ENCODE measurements at regions not wholly inside any gene's neighbourhood (a gene's known extent, or its start where the extent isn't known, plus 50 kb on each side); places are given as distances from the start of the nearest gene placed in this dataset.
"Not testable (repeated sequence)": the region's sequence is repeated elsewhere in the genome, so short reads cannot be mapped to it uniquely, and the experiment has no call there.

DNA sequence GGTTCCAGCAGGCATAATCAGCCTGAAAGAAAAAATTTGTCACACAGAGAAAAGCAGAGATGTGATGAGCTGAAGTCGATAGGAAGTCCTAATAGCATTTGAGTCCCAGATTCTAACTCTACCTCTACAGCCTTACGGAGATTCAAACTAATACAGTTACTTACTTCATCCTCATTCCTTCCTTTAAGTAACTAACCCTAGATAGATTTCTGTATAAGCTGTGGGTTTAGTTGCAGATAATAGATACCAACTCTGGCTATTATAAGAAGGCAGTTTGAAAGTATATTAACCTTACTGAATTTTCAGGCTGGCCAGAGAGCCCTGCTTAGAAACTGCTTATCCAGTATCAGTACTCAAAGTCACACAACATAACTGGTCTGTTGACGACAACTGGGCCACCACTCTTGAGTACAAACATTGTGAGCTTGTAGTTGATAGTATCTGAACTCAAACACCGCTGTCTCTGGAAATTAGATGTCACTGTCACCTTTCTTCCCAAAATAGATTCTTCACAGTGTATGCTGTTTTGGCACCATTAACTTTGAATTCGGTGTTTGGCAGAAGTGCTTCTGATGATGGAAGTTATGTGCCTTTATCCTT lies 484.3 kb downstream of the DIPK2A start:
- DNase-seq = no peak

DNA sequence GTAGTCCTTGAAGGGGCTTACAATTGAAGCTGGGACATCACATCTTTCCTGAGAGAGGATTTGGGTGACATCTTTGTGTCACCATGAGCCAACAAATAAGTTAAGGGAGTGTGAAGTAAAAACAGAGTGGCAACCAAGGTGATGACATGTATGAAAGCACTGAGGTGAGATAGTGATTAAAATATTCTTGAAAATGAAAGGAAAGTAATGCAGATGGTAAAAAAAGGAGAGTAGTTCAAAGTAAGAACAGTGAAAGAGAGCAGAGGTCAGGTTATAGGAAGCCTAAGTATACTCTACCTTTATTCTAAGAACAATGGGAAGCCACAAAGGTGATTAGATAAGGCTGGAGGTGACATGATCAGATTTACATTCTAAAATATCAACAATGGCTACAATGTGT lies 486.1 kb downstream of the DIPK2A start:
- no peak for DNase-seq

DNA sequence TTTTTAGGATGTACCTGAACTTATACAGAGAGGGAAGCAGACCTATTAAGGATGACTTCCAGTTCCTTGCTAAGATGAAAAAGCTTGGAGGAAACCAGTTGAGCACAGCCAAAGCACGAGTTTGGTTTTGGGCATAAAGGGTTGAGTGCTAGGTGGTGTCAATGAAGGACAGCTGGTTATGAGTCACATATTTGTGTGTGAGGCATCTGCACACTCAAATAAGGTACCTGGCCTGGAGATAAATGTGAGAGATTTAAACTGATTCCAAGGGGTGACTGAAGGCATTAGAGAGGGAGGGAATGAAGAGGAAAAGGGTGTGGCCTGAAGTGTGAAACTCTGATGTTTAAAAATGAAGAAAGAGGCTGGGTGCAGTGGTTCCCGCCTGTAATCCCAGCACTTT lies 486.7 kb downstream of the DIPK2A start:
- DNase-seq = no peak

GRCh38 chr3:144462337-144462736 lies 490.7 kb downstream of the DIPK2A start:
- no peak for DNase-seq

DNA sequence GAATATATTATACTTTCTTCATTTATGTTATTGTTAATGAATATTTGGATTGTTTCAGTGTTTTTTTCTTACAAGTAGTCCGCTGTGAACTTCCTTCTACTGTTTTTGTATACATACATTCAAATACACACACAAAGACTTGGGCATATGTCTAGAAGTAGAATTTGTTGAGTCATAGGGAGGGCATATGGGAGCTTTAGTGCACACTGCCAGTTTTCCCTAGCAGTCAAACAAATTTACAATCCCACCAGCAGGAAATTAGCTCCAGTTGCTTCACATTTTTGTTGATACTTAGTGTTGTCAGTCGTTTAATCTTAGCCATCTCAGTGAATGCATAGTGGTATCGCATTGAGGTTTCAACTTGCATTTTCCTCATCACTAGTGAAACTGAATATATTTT lies 492.3 kb downstream of the DIPK2A start:
- DNase-seq = no peak

- DNase-seq = no peak
Measured at GRCh38 chr3:144466114-144466513, 494.5 kb downstream of the DIPK2A start.

GRCh38 chr3:144466540-144466939 lies 494.9 kb downstream of the DIPK2A start:
- no peak for DNase-seq

DNA sequence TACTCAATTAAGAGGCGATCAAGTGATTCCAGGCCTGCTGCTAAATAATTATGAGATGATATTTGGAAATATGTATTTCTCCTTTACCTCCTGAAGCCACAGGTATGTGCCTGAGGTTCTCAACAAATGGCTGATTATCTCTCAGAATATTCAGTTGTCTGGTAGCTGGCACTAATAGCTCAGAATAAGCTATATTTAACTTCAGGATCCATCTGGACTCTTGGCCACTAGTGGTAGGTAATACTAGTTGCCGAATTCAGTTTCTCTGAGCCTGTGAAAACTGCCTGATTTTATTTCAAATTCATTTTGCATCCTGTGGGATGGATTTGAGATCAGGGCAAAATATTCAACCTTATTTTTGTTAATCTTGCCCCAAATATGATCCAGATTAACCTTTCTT lies 499.0 kb downstream of the DIPK2A start:
- DNase-seq = no peak

DNA sequence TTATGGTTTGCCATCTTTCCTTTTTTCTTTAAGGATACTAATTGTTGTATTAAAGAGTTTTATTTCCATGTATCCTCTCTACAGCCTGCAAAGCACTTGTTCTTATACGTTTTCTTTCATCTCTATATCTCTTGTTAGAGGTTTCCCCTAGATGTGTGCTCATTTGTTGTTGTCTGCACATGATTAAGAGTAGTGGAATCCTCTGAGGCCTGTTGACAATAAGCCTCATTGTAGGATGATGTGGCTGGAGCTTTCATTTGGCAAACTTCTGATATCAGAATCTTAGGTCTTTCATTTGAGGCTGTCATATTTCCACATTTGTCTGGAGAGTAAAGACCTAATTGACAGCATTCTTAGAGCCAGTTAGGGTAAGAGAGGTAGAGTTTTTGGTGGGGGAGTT lies 506.0 kb downstream of the DIPK2A start:
- DNase-seq = no peak

DNA sequence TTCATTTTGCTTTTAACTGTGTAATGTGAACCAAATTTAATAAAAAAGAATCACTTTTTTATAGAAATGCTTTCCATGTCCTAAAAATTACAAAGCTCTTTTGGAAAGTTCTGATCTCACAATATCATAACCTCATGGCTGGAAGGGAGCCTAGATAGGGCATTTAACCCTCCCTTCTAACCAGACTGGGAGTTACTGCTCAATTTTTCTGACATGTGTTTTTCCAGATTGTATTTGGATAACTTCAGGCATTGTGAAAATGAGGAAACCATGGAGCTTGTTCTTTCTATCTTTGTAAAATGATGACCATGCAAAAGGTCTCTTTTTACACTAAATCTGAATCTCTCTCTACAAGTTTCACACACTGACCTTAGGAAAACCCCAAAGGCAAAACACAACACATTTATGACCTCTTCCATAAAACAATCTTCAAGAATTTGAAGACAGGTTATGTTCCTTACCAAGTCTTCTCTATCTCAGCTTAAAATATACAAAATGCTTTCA lies 508.8 kb downstream of the DIPK2A start:
- no peak for DNase-seq

DNA sequence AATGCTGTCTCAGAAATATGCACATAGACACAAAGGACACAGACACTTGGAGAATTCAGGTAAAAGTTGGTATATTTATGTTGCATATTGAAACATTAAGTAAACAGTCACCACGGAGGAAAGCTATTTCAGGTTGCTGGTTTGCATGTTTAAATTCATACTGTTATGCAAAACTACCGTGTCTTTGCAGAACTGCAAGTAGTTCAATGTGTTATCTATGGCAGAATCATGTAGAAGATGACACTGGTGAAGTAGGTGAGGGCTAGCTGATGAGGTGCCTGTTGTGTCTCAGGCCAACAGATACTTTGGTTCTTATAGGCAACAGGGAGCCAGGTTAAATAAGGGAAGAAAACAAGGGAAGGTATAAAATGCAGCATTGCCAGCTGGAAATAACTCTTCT lies 511.3 kb downstream of the DIPK2A start:
- DNase-seq = no peak

DNA sequence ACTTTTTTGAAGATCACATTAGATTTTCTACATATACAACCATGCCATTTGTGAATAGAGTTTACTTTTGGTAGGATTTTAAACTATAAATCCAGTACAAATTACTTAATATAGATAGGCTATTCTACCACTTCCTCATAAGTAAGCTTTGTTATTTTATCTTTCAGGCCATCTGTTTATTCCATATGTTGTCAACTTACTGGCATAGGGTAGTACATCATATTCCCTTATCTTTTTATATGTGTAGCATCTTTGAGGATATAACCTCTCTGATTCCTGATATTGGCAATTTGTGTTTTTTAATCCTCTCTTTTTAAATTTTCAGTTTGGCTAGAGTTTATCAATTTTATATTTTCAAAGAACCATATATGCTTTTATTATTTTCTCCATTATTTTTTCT lies 515.4 kb downstream of the DIPK2A start:
- no peak for DNase-seq

DNA sequence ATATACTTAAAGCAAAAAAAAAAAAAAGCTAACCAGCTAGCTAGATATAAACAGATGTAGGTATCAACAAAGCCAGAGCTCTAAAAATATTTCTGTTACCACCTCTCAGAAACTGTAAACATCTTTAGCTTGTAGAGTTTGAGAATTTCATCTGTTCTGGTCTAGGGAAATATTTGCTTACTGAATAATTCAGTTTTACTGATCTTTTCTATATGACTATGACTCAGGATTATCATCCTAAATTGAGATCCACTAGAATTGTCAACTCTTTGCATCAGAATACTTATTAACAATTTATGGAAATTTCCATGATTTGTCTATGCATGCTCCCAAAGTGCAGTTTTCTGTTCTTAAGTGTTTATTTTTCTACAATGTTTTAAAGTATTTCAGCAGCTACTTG lies 517.3 kb downstream of the DIPK2A start:
- no peak for DNase-seq

GRCh38 chr3:144491333-144491732 lies 519.7 kb downstream of the DIPK2A start:
- DNase-seq = no peak

DNA sequence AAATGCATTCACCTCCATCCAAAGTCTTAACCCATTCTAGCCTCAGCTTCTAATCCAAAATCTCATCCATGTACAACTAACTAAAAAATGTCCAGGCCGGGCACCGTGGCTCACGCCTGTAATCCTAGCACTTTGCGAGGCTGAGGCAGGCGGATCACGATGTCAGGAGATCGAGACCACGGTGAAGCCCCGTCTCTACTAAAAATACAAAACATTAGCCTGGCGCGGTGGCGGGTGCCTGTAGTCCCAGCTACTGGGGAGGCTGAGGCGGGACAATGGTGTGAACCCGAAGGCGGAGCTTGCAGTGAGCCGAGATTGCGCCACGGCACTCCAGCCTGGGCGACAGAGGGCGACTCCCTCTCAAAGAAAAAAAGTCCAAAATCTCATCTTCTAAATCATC lies 523.0 kb downstream of the DIPK2A start:
- not testable (repeated sequence) for DNase-seq

- DNase-seq = peak in 17 of 56 donors; percentile 1 to 27 (median 5)
Measured at GRCh38 chr3:144496141-144496835, 524.7 kb downstream of the DIPK2A start.

DNA sequence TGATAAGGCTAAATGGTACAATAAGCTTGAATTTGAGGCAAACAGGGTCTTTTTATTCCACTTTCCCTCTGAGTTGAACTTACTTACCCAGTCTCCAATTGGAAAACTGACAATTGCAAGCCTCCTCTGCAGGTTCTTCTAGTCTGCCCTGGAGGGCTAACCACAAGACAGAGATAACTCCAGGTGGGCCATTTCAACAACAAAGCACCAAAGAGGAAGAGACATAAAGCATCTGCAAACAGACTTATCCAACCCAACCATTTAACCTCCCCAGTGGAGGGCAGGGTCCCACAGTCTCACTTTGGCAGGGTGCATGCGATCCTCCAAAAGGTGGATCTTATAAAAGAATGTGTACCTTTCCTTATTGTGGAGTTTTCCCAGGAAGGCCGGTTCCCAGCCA lies 525.8 kb downstream of the DIPK2A start:
- DNase-seq = no peak

DNA sequence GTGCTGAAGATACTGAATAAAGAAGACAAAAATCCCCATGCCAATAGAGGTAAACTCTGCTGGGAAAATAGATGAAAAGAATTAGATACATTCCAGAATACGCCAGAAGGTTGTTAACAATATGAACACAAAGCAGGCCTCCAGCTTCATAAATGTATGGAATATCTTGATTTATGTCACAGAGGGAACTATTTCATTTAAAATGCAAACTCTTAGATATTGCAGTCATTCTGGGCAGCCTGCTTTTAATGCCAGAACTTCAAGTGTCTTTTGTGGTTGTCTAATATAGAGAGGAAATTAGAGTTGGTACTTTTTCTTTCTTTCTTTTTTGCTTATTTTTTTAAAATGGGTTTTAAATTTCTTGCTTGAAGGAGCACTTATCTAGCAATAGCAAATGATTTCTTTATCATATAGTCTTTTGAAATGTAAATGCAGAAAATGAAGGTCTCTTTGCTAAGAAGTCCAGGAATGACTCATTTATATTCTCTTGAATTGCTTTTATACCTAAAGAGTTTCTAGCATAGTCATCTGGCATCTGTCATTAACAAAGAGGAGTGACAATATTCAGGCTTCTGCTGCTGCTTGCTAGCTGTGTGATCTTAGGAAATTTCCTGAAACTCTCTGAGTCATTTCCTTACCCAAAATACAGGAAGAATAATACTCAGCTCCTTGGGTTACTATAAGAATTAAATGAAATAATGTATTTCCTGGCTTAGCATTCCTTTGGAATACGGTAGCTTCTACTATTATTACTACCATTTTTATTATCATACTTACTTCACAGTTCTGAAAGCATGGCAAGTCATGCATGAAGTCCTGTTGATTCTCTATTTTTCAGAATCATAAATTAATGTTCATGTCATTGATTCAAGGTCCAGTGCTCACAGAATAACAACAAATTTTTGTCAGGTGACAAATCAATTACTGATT lies 527.6 kb downstream of the DIPK2A start:
- DNase-seq = no peak

GRCh38 chr3:144501467-144501866 lies 529.8 kb downstream of the DIPK2A start:
- DNase-seq = no peak

DNA sequence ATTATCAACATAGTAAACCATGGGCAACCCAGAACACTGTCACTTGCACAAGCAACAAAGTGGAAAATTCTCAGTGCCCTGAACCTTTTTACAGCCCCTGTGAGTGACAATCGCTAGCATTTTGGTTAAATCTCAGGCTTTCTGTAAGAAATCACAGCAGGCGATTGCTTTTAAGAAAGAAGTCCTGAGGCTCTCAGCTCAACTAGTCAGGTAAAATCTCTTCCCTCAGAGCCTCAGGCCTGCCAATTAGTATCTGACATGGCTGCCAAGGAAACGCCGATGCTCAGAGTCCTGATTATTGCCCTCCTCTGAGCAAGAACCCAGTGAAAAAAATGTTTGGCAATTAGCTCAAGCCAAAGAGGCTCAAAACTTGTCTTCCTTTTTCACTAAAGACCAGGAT lies 530.8 kb downstream of the DIPK2A start:
- no peak for DNase-seq

DNA sequence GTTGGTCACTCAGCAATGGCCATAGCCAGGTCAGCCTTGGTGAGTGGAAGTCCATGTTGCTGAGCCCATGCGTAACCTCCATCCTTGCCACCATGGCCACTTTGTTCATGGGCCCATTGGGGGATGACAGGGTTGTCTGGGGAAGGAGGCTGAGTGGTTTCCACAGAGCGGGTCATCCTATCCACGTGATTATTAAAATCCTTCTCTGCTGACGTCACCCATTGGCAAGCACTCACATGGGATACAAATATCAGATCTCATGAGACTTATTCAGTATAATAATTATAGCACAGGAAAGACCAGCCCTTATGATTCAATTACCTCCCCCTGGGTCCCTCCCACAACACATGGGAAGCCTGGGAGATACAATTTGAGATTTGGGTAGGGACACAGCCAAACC lies 534.8 kb downstream of the DIPK2A start:
- DNase-seq = not testable (repeated sequence)

DNA sequence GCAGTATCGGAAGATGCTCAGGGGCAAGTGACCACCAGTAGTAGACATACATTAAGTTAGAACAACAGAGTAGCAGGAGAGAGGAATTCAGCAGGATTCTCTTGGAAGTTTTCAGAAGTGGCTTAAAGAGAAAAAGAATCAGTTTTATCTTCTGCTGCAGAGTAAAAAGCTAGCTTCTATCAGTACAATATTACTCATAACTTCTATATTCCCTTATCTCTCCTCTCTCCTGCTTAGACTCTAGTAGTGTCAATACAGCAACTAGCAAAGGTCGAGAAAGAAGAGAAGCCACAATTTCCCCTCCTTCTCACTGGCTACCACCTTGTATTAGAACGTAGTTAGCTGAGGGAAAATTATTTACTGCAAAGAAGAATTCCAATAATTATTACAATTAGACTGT lies 539.7 kb downstream of the DIPK2A start:
- no peak for DNase-seq

All from amygdala (tissue), 56 donors.